Upper lobe of left lung (tissue), 4 donors: ENCODE measurements at regions not wholly inside any gene's neighbourhood (a gene's known extent, or its start where the extent isn't known, plus 50 kb on each side); places are given as distances from the start of the nearest gene placed in this dataset.

ENCODE experiments used
- EP300 ChIP-seq, 4 donors: sonication (generic); formaldehyde crosslinking; IDR thresholded peaks; one replicate each; pipeline ENCODE4 v1.5.1; 2017; ENCODE audit warnings: antibody characterized with exemption in 4 of 4, control low read depth in 2 of 4
- TF ChIP-seq, protein P1 (sequence below), 6 experiments: fragments of 450-650 bp in 4 of 6; fragments of 200-600 bp in 2 of 6; sonication (generic) in 2 of 6; IDR thresholded peaks; one replicate each; pipeline ENCODE4 v1.5.1; 2016 to 2019; ENCODE audit warnings: antibody characterized with exemption in 6 of 6

GRCh38 chr14:38856798-38857197, 246.2 kb downstream of the SEC23A start:
- TF ChIP-seq EP300 (IDR thresholded peaks at IDR 0.05), result no peak
- TF ChIP-seq, protein P1, sequence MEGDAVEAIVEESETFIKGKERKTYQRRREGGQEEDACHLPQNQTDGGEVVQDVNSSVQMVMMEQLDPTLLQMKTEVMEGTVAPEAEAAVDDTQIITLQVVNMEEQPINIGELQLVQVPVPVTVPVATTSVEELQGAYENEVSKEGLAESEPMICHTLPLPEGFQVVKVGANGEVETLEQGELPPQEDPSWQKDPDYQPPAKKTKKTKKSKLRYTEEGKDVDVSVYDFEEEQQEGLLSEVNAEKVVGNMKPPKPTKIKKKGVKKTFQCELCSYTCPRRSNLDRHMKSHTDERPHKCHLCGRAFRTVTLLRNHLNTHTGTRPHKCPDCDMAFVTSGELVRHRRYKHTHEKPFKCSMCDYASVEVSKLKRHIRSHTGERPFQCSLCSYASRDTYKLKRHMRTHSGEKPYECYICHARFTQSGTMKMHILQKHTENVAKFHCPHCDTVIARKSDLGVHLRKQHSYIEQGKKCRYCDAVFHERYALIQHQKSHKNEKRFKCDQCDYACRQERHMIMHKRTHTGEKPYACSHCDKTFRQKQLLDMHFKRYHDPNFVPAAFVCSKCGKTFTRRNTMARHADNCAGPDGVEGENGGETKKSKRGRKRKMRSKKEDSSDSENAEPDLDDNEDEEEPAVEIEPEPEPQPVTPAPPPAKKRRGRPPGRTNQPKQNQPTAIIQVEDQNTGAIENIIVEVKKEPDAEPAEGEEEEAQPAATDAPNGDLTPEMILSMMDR (IDR thresholded peaks at IDR 0.05), result no peak
